HG03108 (cell line): ENCODE measurements at regions not wholly inside any gene's neighbourhood (a gene's known extent, or its start where the extent isn't known, plus 50 kb on each side); places are given as distances from the start of the nearest gene placed in this dataset.
"Not testable (repeated sequence)": the region's sequence is repeated elsewhere in the genome, so short reads cannot be mapped to it uniquely, and the experiment has no call there.

ENCODE experiments used
- ATAC-seq: cut with Tn5 transposase; IDR thresholded peaks from one replicate; pipeline ENCODE4 v1.9.1; 2021; ENCODE audit warnings: moderate library complexity; ENCODE audit not compliant: unreplicated experiment

DNA sequence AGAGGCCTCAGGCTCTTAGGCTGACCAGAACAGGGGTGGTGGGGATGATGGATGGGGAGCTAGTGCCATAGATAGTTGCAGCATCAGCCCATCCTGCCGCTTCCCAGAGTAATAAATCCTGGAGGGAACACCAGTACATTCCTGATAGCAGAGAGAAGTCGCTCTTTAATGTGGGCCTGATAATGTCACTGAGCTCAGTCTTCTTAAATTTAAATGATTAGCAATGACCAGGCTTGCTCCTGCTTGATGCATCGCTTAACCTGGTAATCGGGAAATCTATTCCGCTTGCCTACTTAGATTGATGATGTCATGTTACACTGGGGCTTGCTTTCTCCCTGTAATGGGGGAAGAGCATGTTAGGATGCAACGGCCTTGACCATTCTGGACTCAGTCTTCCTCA, 218.6 kb upstream of the PLXNA2 start:
- no peak for ATAC-seq

DNA sequence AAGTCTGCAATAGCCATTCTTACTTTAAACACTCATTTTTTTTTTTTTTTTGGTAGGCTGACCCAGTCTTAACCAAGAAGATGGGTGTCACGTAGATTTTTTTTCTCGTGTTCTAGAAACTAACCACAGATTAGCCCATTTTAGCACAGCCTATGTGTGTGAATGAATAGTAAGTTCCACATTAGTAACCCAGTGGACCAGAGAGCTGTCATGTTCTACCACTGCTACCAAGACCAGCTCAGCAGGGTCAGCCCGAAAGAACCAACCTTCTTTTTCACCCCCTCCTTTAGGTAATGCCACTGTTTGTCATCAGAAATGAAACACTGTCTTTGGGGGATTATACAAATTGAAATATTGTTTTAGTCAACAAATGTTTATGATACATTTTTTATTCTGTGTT, 221.1 kb upstream of the PLXNA2 start:
- no peak for ATAC-seq

DNA sequence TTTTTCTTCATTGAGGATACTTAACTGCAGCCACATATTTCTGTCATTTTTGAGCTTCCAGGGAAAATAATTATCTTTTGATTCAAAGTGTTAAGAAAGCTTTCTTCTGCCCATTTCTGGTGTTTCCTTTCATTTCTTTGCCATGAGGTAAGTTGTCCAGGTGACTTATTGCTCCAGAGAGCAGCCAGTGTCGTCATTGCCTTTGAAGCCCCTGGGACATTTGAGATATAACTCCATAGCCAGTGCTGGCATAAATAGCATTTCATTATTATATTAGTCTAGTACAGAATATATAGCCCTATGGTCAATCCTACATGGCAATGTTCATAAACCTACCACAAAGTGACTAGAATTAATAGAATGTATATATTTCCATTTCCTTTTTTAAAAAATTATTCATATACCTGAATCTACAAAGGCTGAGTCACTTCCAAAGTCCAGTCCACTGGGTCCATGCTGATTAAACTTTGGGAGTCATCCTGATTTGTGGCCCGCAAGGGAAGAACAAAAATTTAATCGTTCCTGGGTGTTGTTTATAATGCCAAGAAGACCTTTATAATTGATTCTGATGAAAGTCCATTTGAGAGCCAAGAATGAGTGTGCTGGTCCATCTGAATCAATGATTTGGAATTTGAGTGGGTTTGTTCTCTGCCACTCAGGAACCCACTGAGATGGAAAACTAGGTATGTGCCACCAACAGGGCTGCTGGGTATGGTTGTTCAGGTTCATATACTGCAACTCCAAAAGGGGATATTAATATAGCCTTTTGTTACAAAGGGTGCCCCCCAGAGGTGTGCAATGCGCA, 221.8 kb upstream of the PLXNA2 start:
- no peak for ATAC-seq

DNA sequence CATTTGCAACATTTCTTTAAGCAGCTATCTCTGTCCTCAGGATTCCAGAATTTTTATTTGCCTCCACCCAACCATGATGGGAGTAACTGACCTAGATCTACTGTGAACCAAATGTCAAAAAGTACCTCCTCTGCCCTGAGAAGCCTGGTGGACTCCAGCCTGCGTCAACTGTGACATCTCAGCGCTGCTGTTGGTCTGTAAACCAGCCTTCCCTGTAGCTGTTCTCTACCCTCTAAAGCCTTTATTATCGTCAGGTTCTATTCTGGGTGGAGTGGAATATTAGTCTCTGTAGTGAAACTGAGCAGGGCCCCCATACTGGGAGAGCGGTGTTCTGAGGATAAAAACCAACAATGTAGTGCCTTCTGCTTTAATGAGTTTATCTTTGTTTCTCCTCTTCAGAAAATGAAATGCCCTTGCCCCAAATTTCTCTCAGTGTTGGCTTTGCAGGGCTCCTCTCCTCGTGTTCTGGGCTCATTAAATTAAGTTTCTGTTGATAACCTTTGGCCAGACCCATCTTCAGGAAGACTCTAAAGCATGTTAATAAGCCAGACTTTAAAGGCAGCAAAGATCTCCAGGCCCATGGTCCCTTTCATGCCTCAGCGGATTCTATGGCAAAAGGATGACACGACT, 223.1 kb upstream of the PLXNA2 start:
- no peak for ATAC-seq

DNA sequence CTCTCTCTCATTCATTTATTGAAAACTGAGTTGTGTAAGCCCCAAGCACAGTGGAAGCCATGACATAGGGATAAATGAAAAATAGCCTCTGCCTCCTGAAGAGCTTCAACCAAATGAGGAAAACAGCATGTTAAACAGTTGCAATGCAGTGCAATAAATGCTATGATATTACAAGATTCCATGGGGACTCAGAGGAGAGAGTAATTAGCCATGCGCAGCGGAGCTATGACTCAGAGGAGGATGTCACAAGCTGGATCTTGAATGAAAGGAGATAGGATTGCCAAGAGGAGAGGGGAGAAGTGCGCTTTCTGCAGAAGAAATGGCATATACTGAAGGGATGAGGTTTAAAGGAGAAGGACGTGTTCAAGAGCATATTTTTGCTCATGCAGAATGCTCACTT, 231.3 kb upstream of the PLXNA2 start:
- ATAC-seq = no peak

DNA sequence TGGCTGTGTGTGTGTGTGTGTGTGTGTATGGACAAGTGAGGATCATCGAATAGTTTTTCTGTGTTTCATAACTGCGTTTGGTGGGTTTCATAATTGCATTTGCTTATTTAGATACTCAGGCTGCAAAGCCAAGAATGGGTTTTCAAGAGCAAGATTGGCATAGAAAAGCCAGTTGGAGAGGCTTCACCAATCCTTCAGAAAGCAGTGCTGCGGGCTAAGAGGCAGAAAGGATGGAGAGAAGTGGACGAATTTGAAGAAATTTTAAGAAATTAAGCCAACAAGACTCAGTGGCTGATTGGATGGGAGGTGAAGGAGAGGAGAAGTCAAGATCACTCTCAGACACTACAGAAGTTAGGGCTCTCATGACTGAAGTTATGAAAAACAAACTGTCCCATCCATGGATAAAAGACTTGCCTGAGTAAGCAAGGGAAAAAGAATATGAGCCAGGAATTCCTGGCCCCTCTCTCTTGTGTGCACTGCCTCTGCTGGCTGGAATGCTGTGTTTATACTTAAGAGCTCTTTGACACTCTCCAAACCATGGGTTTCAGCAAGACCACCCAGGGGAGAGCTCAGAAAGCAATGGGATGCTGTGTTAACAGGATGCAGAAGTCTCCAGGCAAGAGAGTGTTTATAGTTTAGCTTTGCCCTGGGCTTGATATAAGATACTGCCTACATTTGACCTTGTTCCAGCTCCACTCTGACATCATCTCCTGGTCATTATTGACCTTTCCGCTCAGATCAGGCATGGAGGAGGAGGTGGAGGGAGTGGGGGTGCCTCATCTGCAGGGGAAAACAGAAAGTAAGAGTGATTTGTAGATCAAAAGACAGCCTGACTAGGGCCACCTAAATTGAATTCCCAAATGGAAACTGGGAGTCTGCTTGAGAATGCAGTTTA, 232.0 kb upstream of the PLXNA2 start:
- ATAC-seq = no peak

DNA sequence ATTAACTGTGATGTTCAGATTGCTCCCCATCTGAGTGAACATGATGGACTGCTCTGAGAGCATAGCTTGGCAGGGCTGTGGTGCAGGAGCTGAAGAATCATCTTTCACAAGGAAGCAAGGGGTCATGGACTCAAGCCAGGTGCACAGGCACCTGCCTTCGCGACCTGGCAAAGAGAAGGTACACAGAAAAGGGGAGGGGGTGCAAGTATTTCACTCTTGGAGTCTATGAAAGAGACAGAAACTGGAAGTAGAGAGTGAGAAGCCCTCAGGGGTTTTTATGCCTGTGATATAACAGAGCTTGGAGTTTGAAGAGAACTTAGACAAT, 232.6 kb upstream of the PLXNA2 start:
- ATAC-seq = no peak

DNA sequence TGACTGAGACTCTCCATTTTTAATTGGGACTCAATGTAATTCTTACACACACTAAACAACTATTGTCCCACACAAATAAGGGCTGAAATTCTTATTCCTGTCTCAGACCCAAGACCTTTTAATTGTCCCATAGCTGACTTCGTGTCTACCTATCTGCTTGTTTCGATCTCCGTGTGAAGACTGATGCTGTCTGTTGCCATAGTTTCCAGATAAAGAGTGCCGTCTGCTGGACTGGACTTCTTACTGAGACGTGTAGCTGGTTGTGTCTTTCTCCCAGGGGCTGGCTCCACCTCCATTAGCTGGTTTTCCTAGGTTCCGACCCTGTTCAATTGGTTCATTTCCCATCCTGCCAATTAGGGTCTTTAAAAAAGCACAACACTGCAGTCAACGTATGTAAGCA, 235.3 kb upstream of the PLXNA2 start:
- ATAC-seq = no peak

DNA sequence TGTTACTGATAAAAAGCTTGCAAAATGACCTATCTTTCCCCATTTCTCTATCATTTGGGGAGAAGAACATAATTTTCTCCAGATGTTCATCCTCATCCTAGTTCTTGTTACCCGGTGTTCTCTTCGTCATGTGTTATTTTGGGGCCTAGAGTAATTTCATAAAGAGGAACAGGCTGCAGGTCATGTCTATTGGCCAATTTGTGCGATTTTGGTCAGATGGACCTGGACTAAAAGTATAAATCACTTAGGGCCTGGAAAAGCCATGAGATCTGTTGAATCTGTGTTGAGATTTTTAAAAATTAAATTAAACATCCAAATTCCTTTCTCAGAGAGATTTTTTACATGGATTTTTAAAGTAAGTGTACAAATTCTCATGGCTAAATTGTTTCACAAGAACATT, 241.3 kb upstream of the PLXNA2 start:
- no peak for ATAC-seq

DNA sequence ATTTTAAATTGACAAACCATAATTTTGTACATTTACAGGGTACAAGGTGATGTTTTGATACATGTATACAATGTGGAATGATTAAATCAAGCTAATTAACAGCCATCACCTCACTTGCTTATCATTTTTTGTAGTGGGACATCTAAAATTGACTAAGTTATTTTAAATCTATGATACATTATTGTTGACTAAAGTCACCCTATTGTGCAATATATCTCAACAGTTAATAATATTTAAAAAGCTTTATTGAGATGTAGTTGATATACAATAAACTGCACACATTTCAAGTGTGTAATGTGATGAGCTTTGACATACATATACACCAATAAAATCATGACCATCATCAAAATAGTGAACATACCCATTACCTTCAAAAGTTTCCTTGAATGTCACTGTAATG, 242.5 kb upstream of the PLXNA2 start:
- no peak for ATAC-seq

DNA sequence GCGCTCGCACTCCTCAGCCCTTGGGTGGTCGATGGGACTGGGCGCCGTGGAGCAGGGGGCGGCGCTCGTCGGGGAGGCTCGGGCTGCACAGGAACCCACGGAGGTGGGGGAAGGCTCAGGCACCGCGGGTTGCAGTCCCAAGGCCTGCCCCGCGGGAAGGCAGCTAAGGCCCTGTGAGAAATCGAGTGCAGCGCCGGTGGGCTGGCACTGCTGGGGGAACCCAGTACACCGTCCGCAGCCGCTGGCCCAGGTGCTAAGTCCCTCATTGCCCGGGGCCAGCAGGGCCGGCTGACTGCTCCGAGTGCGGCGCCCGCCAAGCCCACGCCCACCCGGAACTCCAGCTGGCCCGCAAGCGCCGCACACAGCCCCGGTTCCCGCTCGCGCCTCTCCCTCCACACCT, 244.2 kb upstream of the PLXNA2 start:
- ATAC-seq = not testable (repeated sequence)

DNA sequence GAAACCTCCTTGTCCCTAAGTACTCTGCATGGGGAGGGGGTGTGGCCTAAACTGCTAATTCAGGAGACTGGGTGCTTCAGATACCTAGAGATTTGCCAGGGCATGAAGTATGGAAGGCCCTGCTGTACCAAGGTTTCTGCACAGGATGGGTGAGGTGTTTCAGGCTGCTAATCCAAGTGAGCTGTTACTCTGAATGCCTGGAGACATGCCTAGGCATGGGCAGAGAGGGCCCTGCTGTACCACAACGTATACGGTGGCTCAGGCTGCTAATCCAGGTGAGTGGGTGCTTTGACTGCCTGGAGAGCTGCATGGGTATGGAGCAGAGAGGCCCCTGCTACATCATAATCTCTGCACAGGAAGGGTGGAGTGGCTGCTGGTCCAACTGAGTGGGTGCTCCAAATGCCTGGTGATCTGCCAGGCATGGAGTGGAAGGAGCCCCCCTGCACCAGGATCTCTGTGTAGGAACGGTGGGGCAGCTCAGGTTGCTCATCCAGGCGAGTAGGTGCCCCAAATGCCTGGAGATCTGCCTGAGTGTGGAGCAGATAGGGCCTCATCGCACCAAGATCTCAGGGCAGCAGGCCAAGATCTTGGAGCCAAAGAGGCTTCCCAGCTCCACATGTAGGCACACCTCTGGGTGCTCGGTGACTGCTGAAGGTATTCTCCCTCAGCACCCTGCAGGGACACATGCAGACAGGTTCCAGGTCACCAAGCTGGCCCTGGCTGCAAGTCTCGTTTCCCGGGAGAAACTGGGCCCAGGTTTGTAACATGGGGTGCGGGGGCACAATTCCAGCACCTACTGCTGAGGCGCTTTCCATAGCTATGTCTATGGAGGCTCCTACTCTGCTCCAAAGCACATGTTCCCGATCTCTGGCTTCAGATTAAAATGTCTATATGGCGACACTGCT, 252.5 kb upstream of the PLXNA2 start:
- no peak for ATAC-seq

DNA sequence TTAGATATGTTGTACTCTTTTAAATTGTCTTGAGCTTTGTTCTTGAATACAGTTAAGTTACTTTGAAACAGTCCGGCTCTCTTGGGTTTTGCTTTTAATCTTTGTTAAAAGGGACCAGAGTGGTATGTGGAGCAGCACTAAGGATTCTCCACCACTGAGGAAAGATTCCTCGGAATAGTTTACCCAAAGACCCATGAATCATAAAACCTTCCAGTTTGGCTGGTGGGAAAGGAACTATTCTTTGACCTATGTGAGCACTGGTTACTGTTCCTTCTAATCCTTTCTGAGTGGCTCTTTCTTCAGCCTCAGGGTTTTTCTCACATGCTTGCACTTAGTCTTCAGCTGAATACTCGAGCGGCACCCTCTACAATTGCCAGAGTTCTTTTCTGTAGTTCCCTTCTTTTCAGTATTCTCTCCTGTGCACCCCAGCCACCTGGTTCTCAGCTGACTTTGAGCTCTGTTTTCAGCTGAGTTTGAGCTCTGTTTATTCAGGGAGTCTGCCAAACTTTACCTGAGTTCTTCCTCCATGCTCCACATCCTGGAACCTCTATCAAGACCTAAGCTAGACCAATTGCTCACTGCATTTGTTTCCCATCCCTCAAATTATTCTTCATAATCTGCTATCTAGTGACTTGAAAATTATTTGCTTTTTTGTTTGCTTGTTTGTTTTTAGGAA, 253.8 kb upstream of the PLXNA2 start:
- ATAC-seq = no peak

DNA sequence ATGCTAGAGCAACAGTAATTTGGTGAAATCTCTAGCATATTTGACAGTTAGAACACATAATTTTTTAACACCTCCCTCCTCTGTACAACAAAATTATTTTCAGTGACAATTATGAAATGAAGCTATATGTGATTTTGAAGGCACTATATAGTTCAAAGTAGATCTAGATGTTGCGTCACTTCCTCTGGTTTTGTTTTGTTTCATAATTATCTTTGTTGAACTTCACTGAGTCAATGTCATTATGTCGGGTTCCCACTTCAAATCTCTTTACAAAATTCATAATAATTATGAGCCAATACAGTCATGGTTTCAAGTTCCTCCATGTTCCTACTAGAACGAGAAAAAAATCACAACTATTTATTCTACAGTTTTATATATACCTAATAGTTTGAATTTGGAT, 254.8 kb upstream of the PLXNA2 start:
- no peak for ATAC-seq

DNA sequence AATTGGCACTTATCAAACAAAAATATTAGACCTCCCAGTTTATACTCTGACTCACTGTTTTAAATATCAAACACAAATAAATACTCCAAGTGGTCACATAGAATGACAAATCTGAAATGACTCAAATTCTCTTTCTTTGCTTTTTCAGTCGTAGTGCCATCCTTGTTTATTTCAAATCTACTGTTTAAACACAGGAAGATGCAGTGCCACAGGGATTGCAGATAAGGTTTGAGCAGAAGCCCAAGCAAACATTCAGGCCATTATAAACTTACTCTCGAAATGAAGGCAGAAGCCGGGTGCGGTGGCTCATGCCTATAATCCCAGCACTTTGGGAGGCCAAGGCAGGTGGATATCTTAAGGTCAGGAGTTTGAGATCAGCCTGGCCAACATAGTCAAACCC, 255.4 kb upstream of the PLXNA2 start:
- ATAC-seq = no peak

DNA sequence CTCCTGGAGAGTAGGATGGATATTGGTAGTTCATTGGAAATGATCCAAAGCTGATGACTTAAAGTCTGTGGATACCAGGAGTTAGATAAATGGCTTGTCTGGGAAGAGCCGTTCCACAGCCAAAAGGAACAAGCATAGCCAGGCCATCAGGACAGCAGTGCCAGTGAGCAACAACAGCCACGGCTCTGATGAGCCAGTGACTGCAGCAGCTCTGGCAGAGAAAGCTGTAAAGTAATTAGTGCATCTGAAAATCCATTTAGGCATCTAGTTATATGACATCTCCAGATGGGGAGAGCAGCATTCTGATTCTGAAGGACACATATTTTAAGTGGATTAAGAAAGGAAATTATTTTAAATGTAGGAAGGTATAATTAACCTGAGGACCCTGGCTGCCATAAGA, 256.2 kb upstream of the PLXNA2 start:
- ATAC-seq = no peak

DNA sequence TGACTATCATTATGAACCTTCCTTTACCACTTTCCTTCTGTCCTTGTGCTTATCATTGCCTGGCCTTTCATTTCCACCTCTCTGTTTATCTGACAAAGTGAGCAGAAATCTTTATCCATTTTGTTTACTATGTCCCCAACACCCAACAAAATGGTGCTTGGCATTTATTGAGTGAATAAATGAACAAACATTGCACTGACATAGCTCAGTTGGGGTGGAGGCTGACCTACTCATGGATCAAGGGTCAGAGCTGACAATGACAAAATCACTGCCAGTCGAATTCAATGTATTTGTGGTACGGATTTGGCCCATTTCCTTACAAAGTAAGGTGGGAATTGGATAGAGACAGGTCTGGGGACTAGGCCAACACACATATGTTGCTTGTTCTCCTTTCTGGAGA, 257.4 kb upstream of the PLXNA2 start:
- no peak for ATAC-seq

DNA sequence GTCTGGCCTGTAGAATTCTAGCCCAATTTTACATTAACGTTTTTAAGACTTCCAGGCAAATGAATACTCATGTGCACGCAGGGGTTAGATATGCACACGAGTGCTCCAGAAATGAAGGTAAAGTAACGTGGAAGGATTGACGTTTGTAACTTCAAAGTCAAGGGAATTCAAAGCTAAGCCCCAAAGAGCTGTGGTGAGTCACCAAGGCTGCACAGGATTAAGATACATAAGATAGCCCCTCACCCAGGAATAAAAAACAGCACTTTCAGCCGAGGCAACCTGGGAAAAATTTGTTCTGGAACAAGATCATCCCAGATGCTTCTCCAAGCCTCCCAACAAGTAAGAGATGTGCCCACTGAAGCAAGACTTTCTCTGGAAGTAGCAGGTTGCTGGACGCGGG, 259.6 kb upstream of the PLXNA2 start:
- ATAC-seq = no peak

DNA sequence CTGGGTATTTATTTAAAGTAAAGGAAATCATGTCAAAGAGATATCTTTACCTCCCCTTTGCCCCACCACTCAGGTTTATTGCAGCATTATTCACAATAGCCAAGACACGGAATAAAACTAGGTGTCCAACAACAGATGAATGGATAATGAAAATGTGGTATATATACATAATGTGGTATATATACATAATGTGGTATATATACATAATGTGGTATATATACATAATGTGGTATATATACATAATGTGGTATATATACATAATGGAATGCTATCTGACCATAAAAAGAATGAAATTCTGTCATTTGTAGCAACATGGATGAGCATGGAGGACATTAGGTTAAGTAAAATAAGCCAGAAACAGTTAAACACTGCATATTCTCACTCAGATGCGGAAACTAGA, 262.6 kb upstream of the PLXNA2 start:
- ATAC-seq = no peak

DNA sequence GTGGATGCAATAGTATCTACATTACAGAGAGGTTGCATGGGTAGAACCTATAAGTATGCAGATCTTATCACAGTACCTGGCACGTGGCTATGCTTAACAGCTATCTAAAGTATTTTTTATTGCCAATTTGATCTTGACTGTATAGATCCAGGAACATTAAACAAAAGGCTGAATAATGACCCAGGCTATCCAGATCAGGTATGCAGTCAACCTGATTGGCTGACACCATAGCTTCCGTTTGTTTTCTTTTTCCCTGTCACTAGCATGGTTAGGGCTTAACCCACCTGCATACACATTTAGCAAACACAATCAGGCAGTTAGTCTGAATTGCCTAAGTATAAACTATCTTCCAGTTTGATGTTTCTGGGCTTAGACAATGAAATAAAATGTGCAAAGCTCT, 264.9 kb upstream of the PLXNA2 start:
- no peak for ATAC-seq
